ENCODE measurements at regions not wholly inside any gene's neighbourhood (a gene's known extent, or its start where the extent isn't known, plus 50 kb on each side); places are given as distances from the start of the nearest gene placed in this dataset.

- Histone ChIP-seq H3K4me1 (no peaks in the 10 kb centered on the region), H3K36me3 (no peaks in the 10 kb centered on the region), H3K4me3 (no peak overlapping the region), H3K27me3 (no peaks in the 10 kb centered on the region), H3K27ac (no peak overlapping the region), H3K9me3 (no peaks in the 10 kb centered on the region)
- WGBS, 2 donors (ENCODE audit: low coverage in 1 of 2), result 74 to 100% methylated on average over 1 to 5 of the region's 5 CpGs
- intact Hi-C loops (cut with DNase I; ENCODE audit: low total_unique reads), result no loop called here
- no peak for DNase-seq
- in situ Hi-C loops (cut with MboI; ENCODE audit: low pct_ligation_motif_present in 1 of 4, low pct_unique_long_range_greater_than_20kb in 1 of 4, low sequenced_read_pairs in 3 of 4), result no loop called here
- TF ChIP-seq EP300 (IDR thresholded peaks at IDR 0.05; ENCODE audit: low read depth) (no peak), POLR2A (IDR thresholded peaks at IDR 0.05) (no peak), POLR2AphosphoS5 (IDR thresholded peaks at IDR 0.05) (no peak)
- TF ChIP-seq, protein P1, sequence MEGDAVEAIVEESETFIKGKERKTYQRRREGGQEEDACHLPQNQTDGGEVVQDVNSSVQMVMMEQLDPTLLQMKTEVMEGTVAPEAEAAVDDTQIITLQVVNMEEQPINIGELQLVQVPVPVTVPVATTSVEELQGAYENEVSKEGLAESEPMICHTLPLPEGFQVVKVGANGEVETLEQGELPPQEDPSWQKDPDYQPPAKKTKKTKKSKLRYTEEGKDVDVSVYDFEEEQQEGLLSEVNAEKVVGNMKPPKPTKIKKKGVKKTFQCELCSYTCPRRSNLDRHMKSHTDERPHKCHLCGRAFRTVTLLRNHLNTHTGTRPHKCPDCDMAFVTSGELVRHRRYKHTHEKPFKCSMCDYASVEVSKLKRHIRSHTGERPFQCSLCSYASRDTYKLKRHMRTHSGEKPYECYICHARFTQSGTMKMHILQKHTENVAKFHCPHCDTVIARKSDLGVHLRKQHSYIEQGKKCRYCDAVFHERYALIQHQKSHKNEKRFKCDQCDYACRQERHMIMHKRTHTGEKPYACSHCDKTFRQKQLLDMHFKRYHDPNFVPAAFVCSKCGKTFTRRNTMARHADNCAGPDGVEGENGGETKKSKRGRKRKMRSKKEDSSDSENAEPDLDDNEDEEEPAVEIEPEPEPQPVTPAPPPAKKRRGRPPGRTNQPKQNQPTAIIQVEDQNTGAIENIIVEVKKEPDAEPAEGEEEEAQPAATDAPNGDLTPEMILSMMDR (IDR thresholded peaks at IDR 0.05), result no peak
Observed at GRCh38 chr4:114538012-114538617, 60.5 kb upstream of the UGT8 start.

- Histone ChIP-seq H3K36me3 (no peaks in the 10 kb centered on the region), H3K4me3 (no peak overlapping the region), H3K27me3 (no peaks in the 10 kb centered on the region), H3K9me3 (no peaks in the 10 kb centered on the region), H3K4me1 (no peaks in the 10 kb centered on the region), H3K27ac (no peak overlapping the region)
- in situ Hi-C loops (cut with MboI; ENCODE audit: low pct_ligation_motif_present in 1 of 4, low pct_unique_long_range_greater_than_20kb in 1 of 4, low sequenced_read_pairs in 3 of 4), result no loop called here
- DNase-seq, result no peak
- intact Hi-C loops (cut with DNase I; ENCODE audit: low total_unique reads), result no loop called here
- no peak for TF ChIP-seq EP300 (IDR thresholded peaks at IDR 0.05; ENCODE audit: low read depth)
- TF ChIP-seq, protein P1 (IDR thresholded peaks at IDR 0.05), result no peak
- no peak for TF ChIP-seq POLR2A (IDR thresholded peaks at IDR 0.05)
Observed at GRCh38 chr4:114539985-114540384, 58.6 kb upstream of the UGT8 start.

- in situ Hi-C loops (cut with MboI; ENCODE audit: low pct_ligation_motif_present in 1 of 4, low pct_unique_long_range_greater_than_20kb in 1 of 4, low sequenced_read_pairs in 3 of 4), result no loop called here
- Histone ChIP-seq H3K4me1 (peaks cover 0 to 5% (median 0%) of the 10 kb centered on the region in 4 donors), H3K36me3 (no peaks in the 10 kb centered on the region), H3K27ac (no peak overlapping the region), H3K4me3 (no peak overlapping the region), H3K9me3 (no peaks in the 10 kb centered on the region), H3K27me3 (no peaks in the 10 kb centered on the region)
- intact Hi-C loops (cut with DNase I; ENCODE audit: low total_unique reads), result no loop called here
- WGBS, 2 donors (ENCODE audit: low coverage in 1 of 2), result 14 to 40% methylated on average over 2 of the region's 2 CpGs
- DNase-seq, result no peak
- TF ChIP-seq POLR2AphosphoS5 (IDR thresholded peaks at IDR 0.05), result no peak
- no peak for TF ChIP-seq EP300 (IDR thresholded peaks at IDR 0.05; ENCODE audit: low read depth)
- TF ChIP-seq, protein P1 (IDR thresholded peaks at IDR 0.05), result no peak
- no peak for TF ChIP-seq POLR2A (IDR thresholded peaks at IDR 0.05)
Observed at GRCh38 chr4:114547340-114548134, 51.1 kb upstream of the UGT8 start.

Small RNAs in the stretch of these regions (small RNA-seq; reads per million reads assigned to genes)
- 0 reads per million in 4 donors for gene AC093815.1

Measured in transverse colon (tissue), 4 donors.